SK-N-SH (cell line): ENCODE measurements at regions not wholly inside any gene's neighbourhood (a gene's known extent, or its start where the extent isn't known, plus 50 kb on each side); places are given as distances from the start of the nearest gene placed in this dataset.

Source experiments
- CTCF ChIA-PET: fragments of 300-600, 350-600 bp; formaldehyde crosslinking; extraction: SDS; loops from one replicate; lab custom pipeline; 2021; lab: Yijun Ruan, JAX
- POLR2A ChIA-PET: fragments of 350-600 bp; sonication (Branson Sonifier 250); formaldehyde crosslinking; extraction: SDS; loops from one replicate; lab custom pipeline; 2020; ENCODE audit warnings: antibody characterized with exemption, inconsistent platforms; lab: Yijun Ruan, JAX
- DNase-seq: peaks from one replicate; pipeline ENCODE4 v3.0.0; 2012
- H2AFZ ChIP-seq: fragments of 200-600 bp; sonication (generic); 2 replicates; pipeline ENCODE4 v1.8.1; 2016; ENCODE audit warnings: antibody characterized with exemption, mild to moderate bottlenecking, low read depth
- H3F3A ChIP-seq: fragments of 200-600 bp; sonication (generic); replicated peaks from 2 replicates; pipeline ENCODE3; 2016; ENCODE audit warnings: antibody characterized with exemption, mild to moderate bottlenecking; ENCODE audit not compliant: insufficient read depth
- H3K27ac ChIP-seq, 2 experiments: fragments of 200-500 bp in 1 of 2; fragments of 200-600 bp in 1 of 2; sonication (Bioruptor generic) in 1 of 2; sonication (generic), shearing (Covaris generic) in 1 of 2; 2 replicates each; pipeline versions ENCODE4 v1.5.1 to v1.6.1; 2014 to 2016; ENCODE audit warnings: low read depth in 2 of 2, inconsistent platforms in 1 of 2, low read length in 1 of 2, mild to moderate bottlenecking in 1 of 2, mixed read lengths in 1 of 2
- H3K27me3 ChIP-seq: fragments of 200-600 bp; sonication (generic), shearing (Covaris generic); 2 replicates; pipeline ENCODE4 v1.6.1; 2016; ENCODE audit warnings: mixed run types; ENCODE audit not compliant: insufficient read depth
- H3K36me3 ChIP-seq, 2 experiments: fragments of 200-500 bp in 1 of 2; fragments of 200-600 bp in 1 of 2; sonication (Bioruptor generic) in 1 of 2; sonication (generic) in 1 of 2; replicated peaks in 1 of 2; 2 replicates each; pipeline versions ENCODE3 to v1.5.1; 2014 to 2016; ENCODE audit warnings: low read length in 1 of 2, mild to moderate bottlenecking in 1 of 2; ENCODE audit not compliant: insufficient read depth in 2 of 2, control insufficient read depth in 1 of 2
- H3K4me1 ChIP-seq, 2 experiments: fragments of 200-500 bp in 1 of 2; fragments of 200-600 bp in 1 of 2; sonication (Bioruptor generic) in 1 of 2; sonication (generic), shearing (Covaris generic) in 1 of 2; 2 replicates each; pipeline versions ENCODE4 v1.5.1 to v1.6.1; 2014 to 2016; ENCODE audit warnings: low read depth in 1 of 2, low read length in 1 of 2, mixed run types in 1 of 2; ENCODE audit not compliant: insufficient read depth in 2 of 2, control insufficient read depth in 1 of 2
- H3K4me2 ChIP-seq: fragments of 200-600 bp; sonication (generic), shearing (Covaris generic); 2 replicates; pipeline ENCODE4 v1.6.1; 2017; ENCODE audit warnings: mixed run types
- H3K4me3 ChIP-seq, 2 experiments: fragments of 200-500 bp in 1 of 2; fragments of 200-600 bp in 1 of 2; sonication (Bioruptor generic) in 1 of 2; sonication (generic), shearing (Covaris generic) in 1 of 2; 2 replicates each; pipeline versions ENCODE4 v1.5.1 to v1.8.1; 2014 to 2016; ENCODE audit warnings: low read depth in 2 of 2, inconsistent platforms in 1 of 2, low read length in 1 of 2, mild to moderate bottlenecking in 1 of 2, mixed read lengths in 1 of 2, moderate library complexity in 1 of 2
- H3K79me2 ChIP-seq: fragments of 200-600 bp; sonication (generic); 2 replicates; pipeline ENCODE4 v1.8.1; 2017; ENCODE audit warnings: mild to moderate bottlenecking; ENCODE audit not compliant: insufficient read depth
- H3K9ac ChIP-seq: fragments of 200-600 bp; sonication (generic); 2 replicates; pipeline ENCODE4 v1.6.1; 2017; ENCODE audit warnings: mixed run types
- H3K9me2 ChIP-seq: fragments of 200-600 bp; sonication (generic); 2 replicates; pipeline ENCODE4 v1.6.1; 2017; ENCODE audit warnings: mixed run types
- H3K9me3 ChIP-seq: fragments of 200-600 bp; sonication (generic); 2 replicates; pipeline ENCODE4 v1.6.1; 2017; ENCODE audit warnings: mixed run types, mild to moderate bottlenecking, moderate library complexity
- H4K20me1 ChIP-seq: fragments of 200-600 bp; sonication (generic); 2 replicates; pipeline ENCODE4 v1.6.1; 2017; ENCODE audit warnings: mild to moderate bottlenecking, mixed run types; ENCODE audit not compliant: insufficient read depth
- ELF1 ChIP-seq: IDR thresholded peaks from 2 replicates; pipeline ENCODE4 v1.4.0; 2012
- FOSL2 ChIP-seq: IDR thresholded peaks from 2 replicates; pipeline ENCODE4 v1.4.0; 2012; ENCODE audit warnings: low read depth, mild to moderate bottlenecking, moderate library complexity, borderline replicate concordance
- FOXM1 ChIP-seq: IDR thresholded peaks from 2 replicates; pipeline ENCODE4 v1.4.0; 2012; ENCODE audit warnings: low read depth, mild to moderate bottlenecking
- IRF3 ChIP-seq: fragments of 150-350 bp; IDR thresholded peaks from 2 replicates; pipeline ENCODE4 v1.6.1; 2016; ENCODE audit warnings: mild to moderate bottlenecking, low read depth, low read length
- MAX ChIP-seq: IDR thresholded peaks from 2 replicates; pipeline ENCODE4 v1.4.0; 2012; ENCODE audit warnings: low read depth
- MXI1 ChIP-seq: IDR thresholded peaks from 2 replicates; pipeline ENCODE4 v1.6.1; 2012; ENCODE audit warnings: mild to moderate bottlenecking, low read depth, low read length, improper control_type of control experiment
- RCOR1 ChIP-seq: fragments of 150-350 bp; IDR thresholded peaks from 2 replicates; pipeline ENCODE4 v1.6.1; 2017; ENCODE audit warnings: antibody characterized with exemption, low read length
- REST ChIP-seq: IDR thresholded peaks from 2 replicates; pipeline ENCODE4 v1.6.1; 2012; ENCODE audit warnings: mild to moderate bottlenecking, low read depth, low read length, moderate library complexity
- RFX5 ChIP-seq: IDR thresholded peaks from 2 replicates; pipeline ENCODE4 v1.6.1; 2012; ENCODE audit warnings: mild to moderate bottlenecking, improper control_type of control experiment, low read length
- SMC3 ChIP-seq: IDR thresholded peaks from 2 replicates; pipeline ENCODE4 v1.6.1; 2012; ENCODE audit warnings: low read depth, low read length, improper control_type of control experiment
- TAF1 ChIP-seq: IDR thresholded peaks from 2 replicates; pipeline ENCODE4 v1.6.1; 2012; ENCODE audit warnings: low read depth, mild to moderate bottlenecking, low read length, moderate library complexity, borderline replicate concordance
- TEAD4 ChIP-seq: IDR thresholded peaks from 2 replicates; pipeline ENCODE4 v1.4.0; 2012; ENCODE audit warnings: mild to moderate bottlenecking, borderline replicate concordance; ENCODE audit not compliant: insufficient read depth
- USF2 ChIP-seq: fragments of 150-350 bp; IDR thresholded peaks from 2 replicates; pipeline ENCODE4 v1.6.1; 2017; ENCODE audit warnings: antibody characterized with exemption, low read length, low read depth, borderline replicate concordance
- WGBS: methylation state at CpG from one replicate; pipeline ENCODE4 v1.1.6; 2017; ENCODE audit warnings: low lambda C conversion rate; 5-methylcytosine and 5-hydroxymethylcytosine counted together

- no peak overlapping the region for H2AFZ ChIP-seq
- TF ChIP-seq SMC3 (no peak), TEAD4 (no peak), REST (no peak), MXI1 (no peak), RCOR1 (no peak), MAX (no peak), TAF1 (no peak), RFX5 (no peak), FOSL2 (no peak), USF2 (no peak), ELF1 (no peak), IRF3 (no peak), FOXM1 (no peak)
- no peak overlapping the region for H3K9ac ChIP-seq
- H3K4me2 ChIP-seq = no peak overlapping the region
- no peaks in the 10 kb centered on the region for H3K9me3 ChIP-seq
- DNase-seq = no peak
- ChIA-PET POLR2A (no interaction called here), CTCF (interaction anchor here (0.5 kb wide), 1 partner anchor 818 kb away, joined by 4 read pairs; no protein-coding TSS in a partner anchor)
- H3K4me3 ChIP-seq = no peak overlapping the region
- no peaks in the 10 kb centered on the region for H3K4me1 ChIP-seq
- no peaks in the 10 kb centered on the region for H3K9me2 ChIP-seq
- WGBS = 37% methylated on average over 5 of the region's 5 CpGs
- H3K27me3 ChIP-seq = no peaks in the 10 kb centered on the region
- no peaks in the 10 kb centered on the region for H4K20me1 ChIP-seq
- H3K79me2 ChIP-seq = no peaks in the 10 kb centered on the region
- no peaks in the 10 kb centered on the region for H3K36me3 ChIP-seq
- H3K27ac ChIP-seq = no peak overlapping the region
- no peaks in the 10 kb centered on the region for H3F3A ChIP-seq
Observed at GRCh38 chr1:4444086-4444485, 210.3 kb upstream of the AJAP1 start.
